SK-N-SH (cell line): ENCODE measurements at regions not wholly inside any gene's neighbourhood (a gene's known extent, or its start where the extent isn't known, plus 50 kb on each side); places are given as distances from the start of the nearest gene placed in this dataset.
A peak's percentile ranks its signal among the peaks of the same experiment; 100 is the strongest.
"Not testable (repeated sequence)": the region's sequence is repeated elsewhere in the genome, so short reads cannot be mapped to it uniquely, and the experiment has no call there.

Experiments
- CTCF ChIA-PET: fragments of 300-600, 350-600 bp; formaldehyde crosslinking; extraction: SDS; loops from one replicate; lab custom pipeline; 2021; lab: Yijun Ruan, JAX
- POLR2A ChIA-PET: fragments of 350-600 bp; sonication (Branson Sonifier 250); formaldehyde crosslinking; extraction: SDS; loops from one replicate; lab custom pipeline; 2020; ENCODE audit warnings: antibody characterized with exemption, inconsistent platforms; lab: Yijun Ruan, JAX
- DNase-seq: peaks from one replicate; pipeline ENCODE4 v3.0.0; 2012
- H2AFZ ChIP-seq: fragments of 200-600 bp; sonication (generic); 2 replicates; pipeline ENCODE4 v1.8.1; 2016; ENCODE audit warnings: antibody characterized with exemption, mild to moderate bottlenecking, low read depth
- H3F3A ChIP-seq: fragments of 200-600 bp; sonication (generic); replicated peaks from 2 replicates; pipeline ENCODE3; 2016; ENCODE audit warnings: antibody characterized with exemption, mild to moderate bottlenecking; ENCODE audit not compliant: insufficient read depth
- H3K27ac ChIP-seq, 2 experiments: fragments of 200-500 bp in 1 of 2; fragments of 200-600 bp in 1 of 2; sonication (Bioruptor generic) in 1 of 2; sonication (generic), shearing (Covaris generic) in 1 of 2; 2 replicates each; pipeline versions ENCODE4 v1.5.1 to v1.6.1; 2014 to 2016; ENCODE audit warnings: low read depth in 2 of 2, inconsistent platforms in 1 of 2, low read length in 1 of 2, mild to moderate bottlenecking in 1 of 2, mixed read lengths in 1 of 2
- H3K27me3 ChIP-seq: fragments of 200-600 bp; sonication (generic), shearing (Covaris generic); 2 replicates; pipeline ENCODE4 v1.6.1; 2016; ENCODE audit warnings: mixed run types; ENCODE audit not compliant: insufficient read depth
- H3K36me3 ChIP-seq, 2 experiments: fragments of 200-500 bp in 1 of 2; fragments of 200-600 bp in 1 of 2; sonication (Bioruptor generic) in 1 of 2; sonication (generic) in 1 of 2; replicated peaks in 1 of 2; 2 replicates each; pipeline versions ENCODE3 to v1.5.1; 2014 to 2016; ENCODE audit warnings: low read length in 1 of 2, mild to moderate bottlenecking in 1 of 2; ENCODE audit not compliant: insufficient read depth in 2 of 2, control insufficient read depth in 1 of 2
- H3K4me1 ChIP-seq, 2 experiments: fragments of 200-500 bp in 1 of 2; fragments of 200-600 bp in 1 of 2; sonication (Bioruptor generic) in 1 of 2; sonication (generic), shearing (Covaris generic) in 1 of 2; 2 replicates each; pipeline versions ENCODE4 v1.5.1 to v1.6.1; 2014 to 2016; ENCODE audit warnings: low read depth in 1 of 2, low read length in 1 of 2, mixed run types in 1 of 2; ENCODE audit not compliant: insufficient read depth in 2 of 2, control insufficient read depth in 1 of 2
- H3K4me2 ChIP-seq: fragments of 200-600 bp; sonication (generic), shearing (Covaris generic); 2 replicates; pipeline ENCODE4 v1.6.1; 2017; ENCODE audit warnings: mixed run types
- H3K4me3 ChIP-seq, 2 experiments: fragments of 200-500 bp in 1 of 2; fragments of 200-600 bp in 1 of 2; sonication (Bioruptor generic) in 1 of 2; sonication (generic), shearing (Covaris generic) in 1 of 2; 2 replicates each; pipeline versions ENCODE4 v1.5.1 to v1.8.1; 2014 to 2016; ENCODE audit warnings: low read depth in 2 of 2, inconsistent platforms in 1 of 2, low read length in 1 of 2, mild to moderate bottlenecking in 1 of 2, mixed read lengths in 1 of 2, moderate library complexity in 1 of 2
- H3K79me2 ChIP-seq: fragments of 200-600 bp; sonication (generic); 2 replicates; pipeline ENCODE4 v1.8.1; 2017; ENCODE audit warnings: mild to moderate bottlenecking; ENCODE audit not compliant: insufficient read depth
- H3K9ac ChIP-seq: fragments of 200-600 bp; sonication (generic); 2 replicates; pipeline ENCODE4 v1.6.1; 2017; ENCODE audit warnings: mixed run types
- H3K9me2 ChIP-seq: fragments of 200-600 bp; sonication (generic); 2 replicates; pipeline ENCODE4 v1.6.1; 2017; ENCODE audit warnings: mixed run types
- H3K9me3 ChIP-seq: fragments of 200-600 bp; sonication (generic); 2 replicates; pipeline ENCODE4 v1.6.1; 2017; ENCODE audit warnings: mixed run types, mild to moderate bottlenecking, moderate library complexity
- H4K20me1 ChIP-seq: fragments of 200-600 bp; sonication (generic); 2 replicates; pipeline ENCODE4 v1.6.1; 2017; ENCODE audit warnings: mild to moderate bottlenecking, mixed run types; ENCODE audit not compliant: insufficient read depth
- CHD2 ChIP-seq: fragments of 150-350 bp; IDR thresholded peaks from 2 replicates; pipeline ENCODE4 v1.6.1; 2018; ENCODE audit warnings: low read length; ENCODE audit not compliant: partially characterized antibody
- ELF1 ChIP-seq: IDR thresholded peaks from 2 replicates; pipeline ENCODE4 v1.4.0; 2012
- EP300 ChIP-seq, 2 experiments: IDR thresholded peaks; 2 replicates each; pipeline versions ENCODE4 v1.4.0 to v1.6.1; 2012; ENCODE audit warnings: borderline replicate concordance in 1 of 2, low read depth in 1 of 2, low read length in 1 of 2
- FOSL2 ChIP-seq: IDR thresholded peaks from 2 replicates; pipeline ENCODE4 v1.4.0; 2012; ENCODE audit warnings: low read depth, mild to moderate bottlenecking, moderate library complexity, borderline replicate concordance
- NFIC ChIP-seq: IDR thresholded peaks from 2 replicates; pipeline ENCODE4 v1.4.0; 2012; ENCODE audit warnings: borderline replicate concordance
- NRF1 ChIP-seq: IDR thresholded peaks from 2 replicates; pipeline ENCODE4 v1.6.1; 2012; ENCODE audit warnings: low read depth, mild to moderate bottlenecking, low read length
- RAD21 ChIP-seq: IDR thresholded peaks from 2 replicates; pipeline ENCODE4 v1.6.1; 2012; ENCODE audit warnings: mild to moderate bottlenecking, low read length
- RFX5 ChIP-seq: IDR thresholded peaks from 2 replicates; pipeline ENCODE4 v1.6.1; 2012; ENCODE audit warnings: mild to moderate bottlenecking, improper control_type of control experiment, low read length
- SIN3A ChIP-seq: IDR thresholded peaks from 2 replicates; pipeline ENCODE4 v1.6.1; 2012; ENCODE audit warnings: low read depth, mild to moderate bottlenecking, low read length, moderate library complexity, borderline replicate concordance
- SMC3 ChIP-seq: IDR thresholded peaks from 2 replicates; pipeline ENCODE4 v1.6.1; 2012; ENCODE audit warnings: low read depth, low read length, improper control_type of control experiment
- TAF1 ChIP-seq: IDR thresholded peaks from 2 replicates; pipeline ENCODE4 v1.6.1; 2012; ENCODE audit warnings: low read depth, mild to moderate bottlenecking, low read length, moderate library complexity, borderline replicate concordance
- WGBS: methylation state at CpG from one replicate; pipeline ENCODE4 v1.1.6; 2017; ENCODE audit warnings: low lambda C conversion rate; 5-methylcytosine and 5-hydroxymethylcytosine counted together
- TF ChIP-seq, protein P1 (sequence below): fragments of 200-600 bp; sonication (generic); IDR thresholded peaks from 2 replicates; pipeline ENCODE4 v1.6.1; 2017; ENCODE audit warnings: antibody characterized with exemption, mild to moderate bottlenecking, moderate library complexity
- TF ChIP-seq, protein P2 (sequence below): IDR thresholded peaks from 2 replicates; pipeline ENCODE4 v1.6.1; 2012; ENCODE audit warnings: mild to moderate bottlenecking, low read depth, low read length, moderate library complexity
- TF ChIP-seq, protein P3 (sequence below): fragments of 150-350 bp; IDR thresholded peaks from 2 replicates; pipeline ENCODE4 v1.6.1; 2016; ENCODE audit warnings: mild to moderate bottlenecking, low read depth, low read length

DNA sequence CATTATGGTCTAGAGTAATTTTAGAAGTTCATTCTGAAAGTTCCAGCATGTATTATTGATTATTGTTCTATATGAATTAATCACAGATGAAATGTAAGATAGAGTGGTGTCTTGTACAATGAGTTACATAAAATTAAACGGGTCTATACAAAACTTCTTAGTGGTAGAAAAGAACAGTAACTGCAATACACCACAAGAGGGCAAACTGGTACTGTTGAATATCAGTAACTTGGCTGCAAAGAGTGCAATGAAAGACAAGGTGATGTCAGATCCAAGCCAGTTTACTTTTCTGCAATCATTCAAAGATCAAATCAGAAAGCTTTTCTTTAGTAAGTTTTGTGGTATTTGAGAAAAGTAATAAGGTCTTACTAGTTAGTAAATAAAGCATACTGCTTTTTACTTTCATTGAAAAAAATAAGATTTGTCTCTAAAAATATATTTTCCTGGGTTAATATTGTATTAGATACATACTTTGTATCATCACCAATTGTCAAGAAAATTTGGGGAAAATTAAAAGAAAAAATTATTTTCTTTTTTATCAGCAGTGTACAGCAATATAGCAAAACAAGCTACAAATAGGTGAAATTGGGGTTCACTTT lies 66.4 kb upstream of the BTG3 start:
- Histone ChIP-seq H3K9me2 (no peaks in the 10 kb centered on the region), H2AFZ (no peak overlapping the region), H3K36me3 (no peaks in the 10 kb centered on the region), H3K4me3 (peak overlapping the region in 1 of 2 experiments; percentile 14; a peak in 1 of 4 replicates), H3K4me1 (no peaks in the 10 kb centered on the region), H3F3A (no peaks in the 10 kb centered on the region), H4K20me1 (no peaks in the 10 kb centered on the region), H3K27ac (no peak overlapping the region), H3K79me2 (no peaks in the 10 kb centered on the region), H3K9me3 (no peaks in the 10 kb centered on the region), H3K9ac (no peak overlapping the region), H3K4me2 (no peak overlapping the region), H3K27me3 (no peaks in the 10 kb centered on the region)
- TF ChIP-seq SMC3: peak; percentile 88
- no peak for TF ChIP-seq FOSL2
- peak; percentile 96 for TF ChIP-seq RAD21
- TF ChIP-seq, protein P1, sequence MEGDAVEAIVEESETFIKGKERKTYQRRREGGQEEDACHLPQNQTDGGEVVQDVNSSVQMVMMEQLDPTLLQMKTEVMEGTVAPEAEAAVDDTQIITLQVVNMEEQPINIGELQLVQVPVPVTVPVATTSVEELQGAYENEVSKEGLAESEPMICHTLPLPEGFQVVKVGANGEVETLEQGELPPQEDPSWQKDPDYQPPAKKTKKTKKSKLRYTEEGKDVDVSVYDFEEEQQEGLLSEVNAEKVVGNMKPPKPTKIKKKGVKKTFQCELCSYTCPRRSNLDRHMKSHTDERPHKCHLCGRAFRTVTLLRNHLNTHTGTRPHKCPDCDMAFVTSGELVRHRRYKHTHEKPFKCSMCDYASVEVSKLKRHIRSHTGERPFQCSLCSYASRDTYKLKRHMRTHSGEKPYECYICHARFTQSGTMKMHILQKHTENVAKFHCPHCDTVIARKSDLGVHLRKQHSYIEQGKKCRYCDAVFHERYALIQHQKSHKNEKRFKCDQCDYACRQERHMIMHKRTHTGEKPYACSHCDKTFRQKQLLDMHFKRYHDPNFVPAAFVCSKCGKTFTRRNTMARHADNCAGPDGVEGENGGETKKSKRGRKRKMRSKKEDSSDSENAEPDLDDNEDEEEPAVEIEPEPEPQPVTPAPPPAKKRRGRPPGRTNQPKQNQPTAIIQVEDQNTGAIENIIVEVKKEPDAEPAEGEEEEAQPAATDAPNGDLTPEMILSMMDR: peak; percentile 87
- CTCF ChIA-PET: interaction anchor here (0.6 to 5.0 kb wide), 24 partner anchors 9 to 288 kb away, joined by 3 to 66 read pairs (median 4); no protein-coding TSS in a partner anchor
- peak; percentile 56 for DNase-seq
- POLR2A ChIA-PET: no interaction called here
- 3% methylated on average over 1 of the region's 1 CpG for WGBS

DNA sequence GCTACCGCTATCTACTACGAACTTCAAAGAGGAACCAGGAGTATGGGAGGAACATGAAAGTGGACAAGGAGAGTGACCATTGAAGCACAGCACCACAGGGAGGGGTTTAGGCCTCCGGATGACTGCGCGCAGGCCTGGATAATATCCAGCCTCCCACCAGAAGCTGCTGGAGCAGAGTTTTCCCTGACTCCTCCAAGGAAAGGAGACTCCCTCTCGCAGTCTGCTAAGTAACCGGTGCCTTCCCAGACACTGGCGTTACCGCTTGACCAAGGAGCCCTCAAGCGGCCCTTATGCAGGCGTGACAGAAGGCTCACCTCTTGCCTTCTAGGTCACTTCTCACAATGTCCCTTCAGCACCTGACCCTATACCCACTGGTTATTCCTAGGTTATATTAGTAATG lies 64.2 kb upstream of the BTG3 start:
- H3K4me3 ChIP-seq, H3K9ac ChIP-seq, H3K27ac ChIP-seq, H3K36me3 ChIP-seq, POLR2A ChIA-PET, H3F3A ChIP-seq, H3K4me2 ChIP-seq, H3K9me3 ChIP-seq, H4K20me1 ChIP-seq, H3K27me3 ChIP-seq, H2AFZ ChIP-seq, CTCF ChIA-PET, H3K79me2 ChIP-seq, H3K9me2 ChIP-seq, DNase-seq, H3K4me1 ChIP-seq: not testable (repeated sequence)
- WGBS: 70% methylated on average over 11 of the region's 11 CpGs

DNA sequence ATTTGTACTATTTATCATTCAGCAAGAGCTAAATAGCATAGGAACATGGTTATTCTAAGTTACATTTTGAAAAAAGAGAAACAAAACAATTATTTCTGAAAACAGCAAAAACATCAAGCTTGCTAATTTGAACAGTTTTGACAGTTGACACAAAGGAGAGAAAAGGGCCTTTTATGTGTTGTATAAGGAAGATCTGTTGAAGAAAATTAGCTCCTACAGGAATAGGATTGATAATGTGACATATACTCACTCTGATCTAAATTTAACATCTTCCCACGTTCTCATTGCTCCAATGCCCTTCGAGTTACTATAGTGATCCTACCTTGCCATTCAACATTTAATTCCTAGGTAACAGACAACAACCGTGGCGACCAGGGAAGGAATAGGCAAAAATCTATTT lies 61.4 kb upstream of the BTG3 start:
- POLR2A ChIA-PET: no interaction called here
- Histone ChIP-seq H3K9ac (no peak overlapping the region), H3K4me3 (no peak overlapping the region), H3K9me3 (no peaks in the 10 kb centered on the region), H4K20me1 (no peaks in the 10 kb centered on the region), H3F3A (no peaks in the 10 kb centered on the region), H3K79me2 (no peaks in the 10 kb centered on the region), H3K9me2 (no peaks in the 10 kb centered on the region), H3K27ac (no peak overlapping the region), H3K4me1 (no peaks in the 10 kb centered on the region), H3K36me3 (no peaks in the 10 kb centered on the region), H3K27me3 (no peaks in the 10 kb centered on the region; the same call in 1 of the 2 replicates), H2AFZ (no peak overlapping the region), H3K4me2 (no peak overlapping the region)
- CTCF ChIA-PET: interaction anchor here (1.2 to 4.3 kb wide), 3 partner anchors 19 to 619 kb away, joined by 3 to 20 read pairs (median 3); no protein-coding TSS in a partner anchor
- 12% methylated on average over 4 of the region's 4 CpGs for WGBS
- no peak for DNase-seq
- no peak for TF ChIP-seq RFX5
- no peak for TF ChIP-seq SIN3A
- no peak for TF ChIP-seq NFIC
- TF ChIP-seq, protein P2, sequence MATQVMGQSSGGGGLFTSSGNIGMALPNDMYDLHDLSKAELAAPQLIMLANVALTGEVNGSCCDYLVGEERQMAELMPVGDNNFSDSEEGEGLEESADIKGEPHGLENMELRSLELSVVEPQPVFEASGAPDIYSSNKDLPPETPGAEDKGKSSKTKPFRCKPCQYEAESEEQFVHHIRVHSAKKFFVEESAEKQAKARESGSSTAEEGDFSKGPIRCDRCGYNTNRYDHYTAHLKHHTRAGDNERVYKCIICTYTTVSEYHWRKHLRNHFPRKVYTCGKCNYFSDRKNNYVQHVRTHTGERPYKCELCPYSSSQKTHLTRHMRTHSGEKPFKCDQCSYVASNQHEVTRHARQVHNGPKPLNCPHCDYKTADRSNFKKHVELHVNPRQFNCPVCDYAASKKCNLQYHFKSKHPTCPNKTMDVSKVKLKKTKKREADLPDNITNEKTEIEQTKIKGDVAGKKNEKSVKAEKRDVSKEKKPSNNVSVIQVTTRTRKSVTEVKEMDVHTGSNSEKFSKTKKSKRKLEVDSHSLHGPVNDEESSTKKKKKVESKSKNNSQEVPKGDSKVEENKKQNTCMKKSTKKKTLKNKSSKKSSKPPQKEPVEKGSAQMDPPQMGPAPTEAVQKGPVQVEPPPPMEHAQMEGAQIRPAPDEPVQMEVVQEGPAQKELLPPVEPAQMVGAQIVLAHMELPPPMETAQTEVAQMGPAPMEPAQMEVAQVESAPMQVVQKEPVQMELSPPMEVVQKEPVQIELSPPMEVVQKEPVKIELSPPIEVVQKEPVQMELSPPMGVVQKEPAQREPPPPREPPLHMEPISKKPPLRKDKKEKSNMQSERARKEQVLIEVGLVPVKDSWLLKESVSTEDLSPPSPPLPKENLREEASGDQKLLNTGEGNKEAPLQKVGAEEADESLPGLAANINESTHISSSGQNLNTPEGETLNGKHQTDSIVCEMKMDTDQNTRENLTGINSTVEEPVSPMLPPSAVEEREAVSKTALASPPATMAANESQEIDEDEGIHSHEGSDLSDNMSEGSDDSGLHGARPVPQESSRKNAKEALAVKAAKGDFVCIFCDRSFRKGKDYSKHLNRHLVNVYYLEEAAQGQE: no peak
- no peak for TF ChIP-seq TAF1
- TF ChIP-seq, protein P3, sequence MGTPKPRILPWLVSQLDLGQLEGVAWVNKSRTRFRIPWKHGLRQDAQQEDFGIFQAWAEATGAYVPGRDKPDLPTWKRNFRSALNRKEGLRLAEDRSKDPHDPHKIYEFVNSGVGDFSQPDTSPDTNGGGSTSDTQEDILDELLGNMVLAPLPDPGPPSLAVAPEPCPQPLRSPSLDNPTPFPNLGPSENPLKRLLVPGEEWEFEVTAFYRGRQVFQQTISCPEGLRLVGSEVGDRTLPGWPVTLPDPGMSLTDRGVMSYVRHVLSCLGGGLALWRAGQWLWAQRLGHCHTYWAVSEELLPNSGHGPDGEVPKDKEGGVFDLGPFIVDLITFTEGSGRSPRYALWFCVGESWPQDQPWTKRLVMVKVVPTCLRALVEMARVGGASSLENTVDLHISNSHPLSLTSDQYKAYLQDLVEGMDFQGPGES: no peak
- TF ChIP-seq ELF1: no peak
- TF ChIP-seq EP300 (IDR thresholded peaks at IDR 0.05; ENCODE audit: borderline replicate concordance in 1 of 2, low read depth in 1 of 2, low read length in 1 of 2): no peak
- no peak for TF ChIP-seq CHD2
- no peak for TF ChIP-seq NRF1
